HCT116 (cell line): ENCODE measurements at regions not wholly inside any gene's neighbourhood (a gene's known extent, or its start where the extent isn't known, plus 50 kb on each side); places are given as distances from the start of the nearest gene placed in this dataset.

Experiments used
- ATAC-seq: fragments of 200-7000 bp; cut with Tn5 transposase; 2 replicates; pipeline ENCODE4 v1.9.1; 2020; ENCODE audit warnings: mild to moderate bottlenecking, moderate library complexity
- BruUV-seq: library from RNA; stranded (reverse); fragments of 400-500 nt; replicated peaks from 2 replicates; lab custom pipeline; 2021; lab: Mats Ljungman, UMichigan
- CTCF ChIA-PET: fragments of 300-600 bp; sonication (Branson Sonifier 250); formaldehyde crosslinking; loops from one replicate; lab custom pipeline; 2021; ENCODE audit warnings: antibody characterized with exemption; lab: Charles Lee
- POLR2A ChIA-PET: fragments of 300-600, 350-600 bp; sonication (Branson Sonifier 250); formaldehyde crosslinking; loops from one replicate; lab custom pipeline; 2021; ENCODE audit warnings: antibody characterized with exemption; lab: Charles Lee
- RAD21 ChIA-PET, 2 experiments: fragments of 300-600 bp; sonication (Branson Sonifier 250); formaldehyde crosslinking; loops; one replicate each; lab custom pipeline; 2023; ENCODE audit warnings: low total read pairs in 2 of 2; ENCODE audit not compliant: uncharacterized antibody in 2 of 2, unreplicated experiment in 2 of 2, low non-redundant PET in 1 of 2; lab: Charles Lee
- DNase-seq: peaks from one replicate; pipeline ENCODE4 v3.0.0-alpha.2; 2010; ENCODE audit warnings: low read depth, low spot score
- H2AFZ ChIP-seq: fragments of 200-600 bp; shearing (Covaris generic), sonication (generic); 2 replicates; pipeline ENCODE4 v1.6.1; 2017; ENCODE audit warnings: low read depth, mixed run types, mixed read lengths, antibody characterized with exemption, low read length; ENCODE audit not compliant: poor library complexity, severe bottlenecking
- H3K27ac ChIP-seq: 2 replicates; pipeline ENCODE4 v1.5.1; 2012; ENCODE audit warnings: low read depth, low read length
- H3K27me3 ChIP-seq: fragments of 200-600 bp; sonication (generic); 2 replicates; pipeline ENCODE4 v1.6.1; 2016; ENCODE audit warnings: mixed run types, low read length, mixed read lengths; ENCODE audit not compliant: insufficient read depth
- H3K36me3 ChIP-seq, 2 experiments: fragments of 200-500 bp in 1 of 2; fragments of 200-600 bp in 1 of 2; sonication (Bioruptor generic) in 1 of 2; sonication (generic) in 1 of 2; 2 replicates each; pipeline versions ENCODE4 v1.5.1 to v1.6.1; 2014 to 2016; ENCODE audit warnings: low read length in 2 of 2, inconsistent platforms in 1 of 2, mixed read lengths in 1 of 2, mixed run types in 1 of 2; ENCODE audit not compliant: insufficient read depth in 2 of 2, control insufficient read depth in 1 of 2
- H3K4me1 ChIP-seq, 2 experiments: fragments of 200-600 bp in 1 of 2; sonication (generic) in 1 of 2; 2 replicates each; pipeline versions ENCODE4 v1.5.1 to v1.6.1; 2012 to 2017; ENCODE audit warnings: low read length in 2 of 2, inconsistent platforms in 1 of 2, mild to moderate bottlenecking in 1 of 2, mixed read lengths in 1 of 2, mixed run types in 1 of 2, moderate library complexity in 1 of 2; ENCODE audit not compliant: insufficient read depth in 2 of 2, control insufficient read depth in 1 of 2
- H3K4me2 ChIP-seq: fragments of 200-600 bp; sonication (generic); 2 replicates; pipeline ENCODE4 v1.6.1; 2017; ENCODE audit warnings: mixed run types, low read length, mixed read lengths
- H3K4me3 ChIP-seq, 2 experiments: fragments of 200-600 bp in 1 of 2; sonication (generic) in 1 of 2; replicated peaks in 1 of 2; 2 replicates each; pipeline ENCODE4 v1.5.1; 2011 to 2016; ENCODE audit warnings: low read length in 2 of 2, control low read depth in 1 of 2, low read depth in 1 of 2, mild to moderate bottlenecking in 1 of 2, mixed read lengths in 1 of 2, mixed run types in 1 of 2
- H3K79me2 ChIP-seq: fragments of 200-600 bp; sonication (generic); 2 replicates; pipeline ENCODE4 v1.6.1; 2017; ENCODE audit warnings: mild to moderate bottlenecking, mixed run types, low read length, moderate library complexity, mixed read lengths; ENCODE audit not compliant: insufficient read depth
- H3K9ac ChIP-seq: fragments of 200-600 bp; sonication (generic); 2 replicates; pipeline ENCODE4 v1.6.1; 2016; ENCODE audit warnings: low read length, mixed read lengths
- H3K9me2 ChIP-seq: fragments of 200-600 bp; sonication (generic), shearing (Covaris generic); 2 replicates; pipeline ENCODE4 v1.6.1; 2017; ENCODE audit warnings: mixed run types, mild to moderate bottlenecking, moderate library complexity; ENCODE audit not compliant: insufficient read depth
- H3K9me3 ChIP-seq, 2 experiments: fragments of 200-500 bp in 1 of 2; fragments of 200-600 bp in 1 of 2; sonication (Bioruptor generic) in 1 of 2; sonication (generic) in 1 of 2; 2 replicates each; pipeline ENCODE4 v1.6.1; 2014 to 2017; ENCODE audit warnings: low read length in 2 of 2, mixed read lengths in 2 of 2, inconsistent platforms in 1 of 2, low read depth in 1 of 2, mild to moderate bottlenecking in 1 of 2, mixed run types in 1 of 2, moderate library complexity in 1 of 2; ENCODE audit not compliant: control insufficient read depth in 1 of 2, insufficient read depth in 1 of 2
- H4K20me1 ChIP-seq: fragments of 200-600 bp; sonication (generic), shearing (Covaris generic); 2 replicates; pipeline ENCODE4 v1.6.1; 2017; ENCODE audit warnings: mixed run types, mild to moderate bottlenecking, moderate library complexity; ENCODE audit not compliant: insufficient read depth
- CBX3 ChIP-seq: IDR thresholded peaks from 2 replicates; pipeline ENCODE4 v1.6.1; 2012; ENCODE audit warnings: low read depth
- CEBPB ChIP-seq: IDR thresholded peaks from 2 replicates; pipeline ENCODE4 v1.6.1; 2012; ENCODE audit warnings: low read depth
- EZH2 ChIP-seq: fragments of 200-600 bp; sonication (generic); IDR thresholded peaks from 2 replicates; pipeline ENCODE4 v1.6.1; 2017; ENCODE audit warnings: antibody characterized with exemption, mixed run types
- EZH2phosphoT487 ChIP-seq: fragments of 200-600 bp; IDR thresholded peaks from 2 replicates; pipeline ENCODE4 v1.6.1; 2018; ENCODE audit warnings: antibody characterized with exemption, borderline replicate concordance
- FOSL1 ChIP-seq: IDR thresholded peaks from 2 replicates; pipeline ENCODE4 v1.6.1; 2012; ENCODE audit warnings: low read depth
- JUND ChIP-seq: IDR thresholded peaks from 2 replicates; pipeline ENCODE4 v1.6.1; 2012
- POLR2A ChIP-seq: IDR thresholded peaks from 2 replicates; pipeline ENCODE4 v1.7.0; 2011; ENCODE audit warnings: borderline replicate concordance; ENCODE audit not compliant: insufficient read depth, insufficient read length; ENCODE audit errors: extremely low read depth
- RAD21 ChIP-seq: IDR thresholded peaks from 2 replicates; pipeline ENCODE4 v1.6.1; 2012; ENCODE audit warnings: low read depth, mild to moderate bottlenecking
- SP1 ChIP-seq: IDR thresholded peaks from 2 replicates; pipeline ENCODE4 v1.6.1; 2012; ENCODE audit warnings: low read depth
- SRF ChIP-seq: IDR thresholded peaks from 2 replicates; pipeline ENCODE4 v1.6.1; 2012; ENCODE audit warnings: low read depth
- TCF7L2 ChIP-seq: IDR thresholded peaks from 2 replicates; pipeline ENCODE4 v1.7.0; 2011; ENCODE audit warnings: borderline replicate concordance, inconsistent platforms; ENCODE audit not compliant: insufficient read depth, insufficient read length; ENCODE audit errors: extremely low read depth
- ZNF274 ChIP-seq: fragments of 200-500 bp; sonication (Bioruptor generic); IDR thresholded peaks from 2 replicates; pipeline ENCODE4 v1.6.1; 2014; ENCODE audit warnings: mild to moderate bottlenecking, low read depth, low read length, inconsistent platforms
- intact Hi-C: fragments of 100-400 bp; cut with micrococcal nuclease; formaldehyde crosslinking; loops from 2 replicates; pipeline ENCODE4 v1.10.0; 2022
- TF ChIP-seq, protein P1 (sequence below): IDR thresholded peaks from 2 replicates; pipeline ENCODE4 v1.6.1; 2012
- TF ChIP-seq, protein P2 (sequence below): IDR thresholded peaks from 2 replicates; pipeline ENCODE4 v1.6.1; 2012

DNA sequence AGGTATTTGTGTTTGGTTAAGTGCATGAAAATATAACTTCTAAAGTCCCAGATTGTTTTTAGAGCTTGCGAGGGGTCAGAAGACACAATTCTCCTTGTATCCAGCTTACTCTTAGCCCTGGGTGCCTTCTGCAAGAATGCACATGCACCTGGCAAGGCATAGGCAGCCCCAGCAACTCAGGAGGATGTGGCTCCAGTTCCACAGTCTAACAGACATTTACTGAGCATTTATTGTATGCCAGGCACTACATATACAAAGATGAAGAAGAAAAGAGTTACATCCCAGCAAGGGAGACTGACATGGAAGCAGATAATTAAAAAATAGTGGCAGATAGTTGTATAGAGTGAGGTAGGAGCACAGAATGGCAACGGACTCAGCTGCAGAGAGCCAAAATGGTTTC, 101.1 kb upstream of the FRY start:
- no peaks in the 10 kb centered on the region for H4K20me1 ChIP-seq
- H3K4me3 ChIP-seq, result no peak overlapping the region
- H3K79me2 ChIP-seq, result no peaks in the 10 kb centered on the region
- no TSS peak for BruUV-seq
- H3K27ac ChIP-seq, result no peak overlapping the region
- no peaks in the 10 kb centered on the region for H3K9me2 ChIP-seq
- ChIA-PET RAD21 (no interaction called here), CTCF (interaction anchor here (1.5 to 2.6 kb wide), 2 partner anchors 10 to 20 kb away, joined by 3 to 11 read pairs; no protein-coding TSS in a partner anchor), POLR2A (interaction anchor here (0.9 kb wide), 1 partner anchor 10 kb away, joined by 3 read pairs; no protein-coding TSS in a partner anchor)
- no peak for TF ChIP-seq CEBPB
- no peaks in the 10 kb centered on the region for H3K27me3 ChIP-seq
- no peaks in the 10 kb centered on the region for H3K9me3 ChIP-seq
- H3K4me1 ChIP-seq, result peaks cover 0 to 7% of the 10 kb centered on the region in 2 experiments; a peak in 2 of 4 replicates
- DNase-seq, result no peak
- no peak overlapping the region for H3K4me2 ChIP-seq
- no peak overlapping the region for H2AFZ ChIP-seq
- no peaks in the 10 kb centered on the region for H3K36me3 ChIP-seq
- H3K9ac ChIP-seq, result no peak overlapping the region
- ATAC-seq, result no peak
- intact Hi-C loops, result no loop called here

DNA sequence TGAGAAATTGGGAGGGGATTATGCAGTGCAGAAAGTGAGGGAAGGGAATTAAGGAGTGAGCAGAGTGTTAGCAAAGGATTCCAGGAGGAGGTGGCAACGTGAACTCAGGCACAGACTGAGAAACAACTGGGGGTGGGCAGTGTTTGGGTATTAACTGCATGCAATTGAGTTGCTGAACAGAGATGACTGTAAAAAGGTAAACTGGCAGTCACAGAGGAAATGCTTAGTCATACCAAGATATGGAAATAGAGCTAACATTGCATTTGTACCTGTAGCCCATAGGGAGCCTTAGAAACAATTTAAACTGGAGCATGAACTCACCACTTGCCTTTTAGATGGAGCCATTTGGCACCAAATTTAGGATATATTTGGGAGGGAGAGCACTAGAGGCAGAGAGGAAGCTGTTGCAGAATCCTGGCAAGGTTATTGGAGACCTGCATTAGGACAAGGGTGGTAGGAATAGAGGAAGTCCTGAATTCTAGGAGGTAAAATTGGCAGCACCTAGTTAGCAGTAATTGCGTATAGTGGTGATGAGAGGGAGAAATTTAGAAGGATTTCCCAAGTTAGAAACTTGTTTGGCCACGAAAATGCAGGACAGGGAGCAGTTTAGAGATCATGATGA, 100.6 kb upstream of the FRY start:
- no peak for ATAC-seq
- peaks cover 0 to 7% of the 10 kb centered on the region in 2 experiments; a peak in 2 of 4 replicates for H3K4me1 ChIP-seq
- no peak overlapping the region for H3K4me2 ChIP-seq
- H4K20me1 ChIP-seq, result no peaks in the 10 kb centered on the region
- TF ChIP-seq, protein P1, sequence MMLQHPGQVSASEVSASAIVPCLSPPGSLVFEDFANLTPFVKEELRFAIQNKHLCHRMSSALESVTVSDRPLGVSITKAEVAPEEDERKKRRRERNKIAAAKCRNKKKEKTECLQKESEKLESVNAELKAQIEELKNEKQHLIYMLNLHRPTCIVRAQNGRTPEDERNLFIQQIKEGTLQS, result no peak
- TF ChIP-seq CEBPB, result no peak
- no peak for TF ChIP-seq SRF
- TF ChIP-seq EZH2, result no peak
- TF ChIP-seq POLR2A, result no peak
- no peak for TF ChIP-seq EZH2phosphoT487
- TF ChIP-seq, protein P2, sequence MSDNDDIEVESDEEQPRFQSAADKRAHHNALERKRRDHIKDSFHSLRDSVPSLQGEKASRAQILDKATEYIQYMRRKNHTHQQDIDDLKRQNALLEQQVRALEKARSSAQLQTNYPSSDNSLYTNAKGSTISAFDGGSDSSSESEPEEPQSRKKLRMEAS, result no peak
- no peak for TF ChIP-seq RAD21
- TF ChIP-seq JUND, result no peak
- no peak for TF ChIP-seq ZNF274
- no peak for TF ChIP-seq CBX3
- TF ChIP-seq TCF7L2, result no peak
- TF ChIP-seq FOSL1, result no peak
- no peak for TF ChIP-seq SP1
- TF ChIP-seq, all 23 proteins: peak for 0
- Histone ChIP-seq H3K9me2 (no peaks in the 10 kb centered on the region), H3K36me3 (no peaks in the 10 kb centered on the region), H3K27me3 (no peaks in the 10 kb centered on the region), H3K9me3 (no peaks in the 10 kb centered on the region), H3K27ac (no peak overlapping the region), H3K79me2 (no peaks in the 10 kb centered on the region), H2AFZ (no peak overlapping the region), H3K4me3 (no peak overlapping the region), H3K9ac (no peak overlapping the region)
- no peak for DNase-seq
- RAD21 ChIA-PET, result no interaction called here
- CTCF ChIA-PET, result interaction anchor here (1.5 to 2.6 kb wide), 2 partner anchors 11 to 21 kb away, joined by 3 to 11 read pairs; no protein-coding TSS in a partner anchor
- POLR2A ChIA-PET, result interaction anchor here (0.9 kb wide), 1 partner anchor 11 kb away, joined by 3 read pairs; no protein-coding TSS in a partner anchor
- no TSS peak for BruUV-seq
- intact Hi-C loops, result no loop called here
